ENCODE measurements at regions not wholly inside any gene's neighbourhood (a gene's known extent, or its start where the extent isn't known, plus 50 kb on each side); places are given as distances from the start of the nearest gene placed in this dataset.

DNA sequence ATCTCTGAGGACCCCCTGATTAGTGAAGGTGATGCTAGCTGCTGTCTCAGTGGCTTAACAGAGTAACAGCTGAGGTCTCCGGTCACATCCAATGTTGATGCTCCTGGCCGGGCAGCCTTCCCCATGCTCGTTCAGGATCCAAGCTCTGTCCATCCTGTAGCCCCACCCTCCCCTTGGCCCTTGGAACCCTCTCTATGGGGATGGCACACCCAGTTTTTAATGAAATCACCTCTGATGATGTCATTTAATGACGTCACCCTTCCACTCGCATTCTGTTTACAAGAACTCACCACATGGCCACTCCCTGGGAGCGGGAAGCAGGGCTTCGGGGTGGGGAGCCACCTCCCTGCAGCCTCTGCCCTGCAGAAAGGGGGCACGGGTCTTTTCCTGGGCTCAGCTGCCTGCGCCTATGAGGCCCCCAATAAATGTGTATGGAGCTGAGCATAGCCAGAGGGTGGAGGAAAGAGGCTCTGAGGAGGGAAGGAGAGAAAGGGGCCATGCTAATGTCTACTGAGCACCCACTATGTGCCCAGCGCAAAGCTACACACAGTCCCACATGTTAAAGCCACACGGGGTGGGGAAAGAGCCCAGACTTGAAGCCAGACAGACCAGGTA is 95.5 kb downstream of the OAT start:
- Histone ChIP-seq H3K4me1 (ENCODE audit: control insufficient read depth in 1 of 2, insufficient read depth in 2 of 2, low read length in 2 of 2) (no peaks in the 10 kb centered on the region), H3K79me2 (ENCODE audit: insufficient read depth, low read length) (no peaks in the 10 kb centered on the region), H3K9me2 (ENCODE audit: insufficient read depth) (no peaks in the 10 kb centered on the region), H3K27me3 (ENCODE audit: insufficient read depth, low read length) (no peaks in the 10 kb centered on the region), H3K36me3 (ENCODE audit: control insufficient read depth in 1 of 2, insufficient read depth in 2 of 2, low read length in 2 of 2) (no peaks in the 10 kb centered on the region), H3K9me3 (ENCODE audit: control insufficient read depth in 1 of 2, insufficient read depth in 1 of 2, low read depth in 1 of 2, low read length in 2 of 2) (no peaks in the 10 kb centered on the region), H3K9ac (ENCODE audit: low read length) (no peak overlapping the region), H3K4me3 (replicated peaks in 1 of 2; ENCODE audit: low read depth in 1 of 2, low read length in 2 of 2) (no peak overlapping the region), H4K20me1 (ENCODE audit: insufficient read depth) (no peaks in the 10 kb centered on the region), H2AFZ (ENCODE audit: low read depth, low read length, poor library complexity, severe bottlenecking) (no peak overlapping the region), H3K27ac (ENCODE audit: low read depth, low read length) (no peak overlapping the region), H3K4me2 (ENCODE audit: low read length) (no peak overlapping the region)
- TF ChIP-seq EZH2 (IDR thresholded peaks at IDR 0.05) (no peak), CBX3 (IDR thresholded peaks at IDR 0.05; ENCODE audit: low read depth) (no peak), ZFX (IDR thresholded peaks at IDR 0.05) (no peak), TCF7L2 (IDR thresholded peaks at IDR 0.05; ENCODE audit: borderline replicate concordance, extremely low read depth, insufficient read depth, insufficient read length) (no peak), POLR2A (IDR thresholded peaks at IDR 0.05; ENCODE audit: borderline replicate concordance, extremely low read depth, insufficient read depth, insufficient read length) (no peak)
- TF ChIP-seq, protein P1, sequence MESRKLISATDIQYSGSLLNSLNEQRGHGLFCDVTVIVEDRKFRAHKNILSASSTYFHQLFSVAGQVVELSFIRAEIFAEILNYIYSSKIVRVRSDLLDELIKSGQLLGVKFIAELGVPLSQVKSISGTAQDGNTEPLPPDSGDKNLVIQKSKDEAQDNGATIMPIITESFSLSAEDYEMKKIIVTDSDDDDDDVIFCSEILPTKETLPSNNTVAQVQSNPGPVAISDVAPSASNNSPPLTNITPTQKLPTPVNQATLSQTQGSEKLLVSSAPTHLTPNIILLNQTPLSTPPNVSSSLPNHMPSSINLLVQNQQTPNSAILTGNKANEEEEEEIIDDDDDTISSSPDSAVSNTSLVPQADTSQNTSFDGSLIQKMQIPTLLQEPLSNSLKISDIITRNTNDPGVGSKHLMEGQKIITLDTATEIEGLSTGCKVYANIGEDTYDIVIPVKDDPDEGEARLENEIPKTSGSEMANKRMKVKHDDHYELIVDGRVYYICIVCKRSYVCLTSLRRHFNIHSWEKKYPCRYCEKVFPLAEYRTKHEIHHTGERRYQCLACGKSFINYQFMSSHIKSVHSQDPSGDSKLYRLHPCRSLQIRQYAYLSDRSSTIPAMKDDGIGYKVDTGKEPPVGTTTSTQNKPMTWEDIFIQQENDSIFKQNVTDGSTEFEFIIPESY (IDR thresholded peaks at IDR 0.05; ENCODE audit: extremely low read depth, insufficient replicate concordance, low read length), result no peak
- POLR2A ChIA-PET, result no interaction called here
- CTCF ChIA-PET, result no interaction called here
- no TSS peak for BruUV-seq (replicated peaks)
- DNase-seq (ENCODE audit: low read depth, low spot score) (no peak), ATAC-seq (0 out of 2 replicates have a peak, but pooled peaks have one; percentile 7)
- intact Hi-C loops (cut with micrococcal nuclease), result no loop called here
- RAD21 ChIA-PET (ENCODE audit: low non-redundant PET in 1 of 2, low total read pairs in 2 of 2, uncharacterized antibody in 2 of 2, unreplicated experiment in 2 of 2), result no interaction called here
